GM12892 (cell line): ENCODE measurements at regions not wholly inside any gene's neighbourhood (a gene's known extent, or its start where the extent isn't known, plus 50 kb on each side); places are given as distances from the start of the nearest gene placed in this dataset.

Experiments
- POLR2A ChIP-seq: IDR thresholded peaks from 2 replicates; pipeline ENCODE4 v1.6.1; 2011; ENCODE audit warnings: low read depth, low read length, control low read depth
- POLR2AphosphoS5 ChIP-seq: IDR thresholded peaks from 2 replicates; pipeline ENCODE4 v1.6.1; 2011; ENCODE audit warnings: low read depth, low read length, control low read depth

GRCh38 chr18:76053551-76053950 is 441.5 kb downstream of the ZNF516 start:
- no peak for TF ChIP-seq POLR2A
- no peak for TF ChIP-seq POLR2AphosphoS5
